Right kidney (tissue), 1 donor: ENCODE measurements at regions not wholly inside any gene's neighbourhood (a gene's known extent, or its start where the extent isn't known, plus 50 kb on each side); places are given as distances from the start of the nearest gene placed in this dataset.
"Not testable (repeated sequence)": the region's sequence is repeated elsewhere in the genome, so short reads cannot be mapped to it uniquely, and the experiment has no call there.

Experiments used
- DNase-seq: peaks from one replicate; pipeline ENCODE4 v3.0.0-alpha.2; 2016

DNA sequence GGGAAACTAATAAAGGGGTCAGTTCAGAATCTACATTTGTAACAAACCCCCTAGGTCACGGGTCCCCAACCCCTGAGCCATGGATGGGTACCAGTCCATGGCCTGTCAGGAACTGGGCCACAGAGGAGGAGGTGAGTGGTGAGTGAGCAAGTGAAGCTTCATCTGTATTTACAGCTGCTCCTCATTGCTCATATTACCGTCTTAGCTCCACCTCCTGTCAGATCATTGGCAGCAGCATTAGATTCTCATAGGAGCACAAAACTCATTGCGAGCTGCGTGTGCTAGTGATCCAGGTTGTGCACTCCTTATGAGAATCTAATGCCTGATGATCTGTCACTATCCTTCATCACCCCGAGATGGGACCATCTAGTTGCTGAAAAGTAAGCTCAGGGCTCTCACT lies 88.4 kb upstream of the MPP7 start:
- no peak for DNase-seq

- peak; percentile 45 for DNase-seq
These were observed 91.2 kb upstream of the MPP7 start for GRCh38 chr10:28393956-28394568.

- DNase-seq: no peak
These were observed 93.5 kb upstream of the MPP7 start for GRCh38 chr10:28396331-28396730.

DNA sequence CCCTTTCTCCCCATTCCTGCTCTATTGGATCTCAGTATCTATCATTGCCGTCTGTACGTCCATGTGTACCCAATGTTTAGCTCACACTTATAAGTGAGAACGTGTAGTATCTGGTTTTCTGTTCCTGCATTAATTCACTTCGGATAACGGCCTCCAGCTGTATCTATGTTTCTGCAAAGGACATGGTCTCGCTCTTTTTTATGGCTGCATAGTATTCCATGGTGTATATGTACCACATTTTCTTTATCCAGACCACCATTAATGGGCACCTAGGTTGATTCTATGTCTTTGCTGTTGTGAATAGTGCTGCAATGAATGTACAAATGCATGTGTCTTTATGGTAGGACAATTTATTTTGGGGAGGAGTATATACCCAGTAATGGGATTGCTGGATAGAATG lies 94.4 kb upstream of the MPP7 start:
- no peak for DNase-seq

DNA sequence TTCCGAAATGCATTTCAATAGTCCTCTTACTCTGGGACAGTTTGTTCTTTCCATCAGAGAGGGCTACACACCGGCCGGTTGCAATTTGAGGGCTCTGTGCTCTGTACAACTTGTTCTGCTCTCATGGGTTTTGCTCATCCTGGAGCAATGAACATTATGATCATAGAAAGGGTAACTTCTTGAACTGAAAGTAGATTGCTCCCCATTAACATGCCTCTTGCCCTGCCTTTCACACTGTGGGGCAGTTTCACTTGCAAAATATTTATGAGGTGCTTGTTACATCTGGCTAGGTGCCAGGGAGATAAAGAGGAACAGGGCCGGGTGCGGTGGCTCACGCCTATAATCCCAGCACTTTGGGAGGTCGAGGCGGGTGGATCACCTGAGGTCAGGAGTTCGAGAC lies 97.3 kb upstream of the MPP7 start:
- DNase-seq: no peak

DNA sequence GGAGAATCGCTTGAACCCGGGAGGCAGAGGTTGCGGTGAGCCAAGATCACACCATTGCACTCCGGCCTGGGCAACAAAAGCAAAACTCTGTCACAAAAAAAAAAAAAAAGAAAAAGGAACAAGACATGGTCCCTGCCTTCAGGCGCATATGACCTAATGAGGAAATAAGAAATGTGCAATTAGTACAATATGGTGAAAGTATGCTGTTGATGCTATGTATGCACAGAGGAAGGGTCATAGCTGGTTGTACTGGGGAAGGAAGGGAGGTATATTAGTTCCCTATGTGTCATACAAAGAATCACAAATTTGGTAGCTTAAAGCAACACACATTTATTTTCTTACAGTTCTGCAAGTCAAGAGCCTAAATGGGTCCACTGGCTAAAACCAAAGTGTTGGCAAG lies 97.8 kb upstream of the MPP7 start:
- DNase-seq: no peak

DNA sequence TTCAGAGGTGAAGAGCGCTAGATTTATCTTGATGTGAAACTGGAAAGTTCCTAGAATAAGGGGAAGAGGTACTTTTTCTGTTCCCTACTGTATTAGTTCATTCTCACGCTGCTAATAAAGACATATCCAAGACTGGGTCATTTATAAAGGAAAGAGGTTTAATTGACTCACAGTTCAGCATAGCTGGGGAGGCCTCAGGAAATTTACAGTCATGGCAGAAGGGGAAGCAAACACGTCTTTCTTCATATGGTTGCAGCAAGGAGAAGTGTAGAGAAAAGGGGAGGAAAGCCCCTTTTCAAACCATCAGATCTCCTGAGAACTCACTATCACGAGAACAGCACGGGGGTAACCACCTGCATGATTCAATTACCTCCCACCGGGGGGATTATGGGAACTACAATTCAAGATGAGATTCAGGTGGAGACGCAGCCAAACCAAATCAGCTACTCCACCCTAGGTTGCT lies 99.8 kb upstream of the MPP7 start:
- DNase-seq: not testable (repeated sequence)

GRCh38 chr10:28403090-28403489 lies 100.2 kb upstream of the MPP7 start:
- no peak for DNase-seq

DNA sequence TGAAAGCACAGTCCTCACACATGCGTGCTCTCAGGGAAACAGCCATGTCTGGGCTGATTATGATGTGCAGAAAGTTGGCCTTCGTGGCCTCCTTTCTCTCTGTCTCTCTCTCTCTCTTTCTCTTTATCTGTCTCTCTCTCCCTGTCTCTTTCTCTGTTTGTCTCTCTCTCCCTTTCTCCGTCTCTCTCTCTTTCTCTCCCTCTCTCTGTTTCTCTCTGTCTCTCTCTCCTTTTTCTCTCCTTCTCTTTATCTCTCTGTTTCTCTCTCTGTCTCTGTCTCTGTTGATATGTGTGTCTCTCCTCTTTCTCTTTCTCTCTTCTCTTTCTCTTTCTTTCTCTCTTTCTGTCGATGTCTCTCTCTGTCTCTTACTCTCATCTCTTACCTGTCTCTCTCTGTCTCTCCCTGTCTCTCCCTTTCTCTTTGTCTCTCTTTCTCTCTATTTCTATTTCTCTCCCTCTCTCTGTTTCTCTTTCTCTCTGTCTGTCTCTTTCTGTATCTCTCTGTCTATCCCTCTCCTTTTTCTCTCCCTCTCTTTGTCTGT lies 105.4 kb upstream of the MPP7 start:
- no peak for DNase-seq

- DNase-seq: no peak
These were observed 107.7 kb upstream of the MPP7 start for GRCh38 chr10:28410420-28411135.

DNA sequence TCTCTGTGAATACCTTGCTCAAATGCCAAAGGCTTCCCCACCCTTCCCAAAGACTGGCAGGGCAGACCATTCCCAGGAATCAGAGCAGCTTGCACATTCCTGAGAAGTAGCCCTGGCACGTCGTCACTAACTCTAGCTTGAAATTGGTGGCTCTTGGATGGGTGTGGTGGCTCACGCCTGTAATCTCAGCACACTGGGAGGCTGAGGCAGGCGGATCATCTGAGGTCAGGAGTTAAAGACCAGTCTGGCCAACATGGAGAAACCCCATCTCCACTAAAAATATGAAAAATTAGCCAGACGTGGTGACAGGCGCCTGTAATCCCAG lies 108.2 kb upstream of the MPP7 start:
- no peak for DNase-seq

- no peak for DNase-seq
These were observed 108.8 kb upstream of the MPP7 start for GRCh38 chr10:28411648-28412047.

- no peak for DNase-seq
These were observed 114.8 kb upstream of the WAC start for GRCh38 chr10:28418069-28418468.

- DNase-seq: no peak
These were observed 107.5 kb upstream of the WAC start for GRCh38 chr10:28425422-28425821.

DNA sequence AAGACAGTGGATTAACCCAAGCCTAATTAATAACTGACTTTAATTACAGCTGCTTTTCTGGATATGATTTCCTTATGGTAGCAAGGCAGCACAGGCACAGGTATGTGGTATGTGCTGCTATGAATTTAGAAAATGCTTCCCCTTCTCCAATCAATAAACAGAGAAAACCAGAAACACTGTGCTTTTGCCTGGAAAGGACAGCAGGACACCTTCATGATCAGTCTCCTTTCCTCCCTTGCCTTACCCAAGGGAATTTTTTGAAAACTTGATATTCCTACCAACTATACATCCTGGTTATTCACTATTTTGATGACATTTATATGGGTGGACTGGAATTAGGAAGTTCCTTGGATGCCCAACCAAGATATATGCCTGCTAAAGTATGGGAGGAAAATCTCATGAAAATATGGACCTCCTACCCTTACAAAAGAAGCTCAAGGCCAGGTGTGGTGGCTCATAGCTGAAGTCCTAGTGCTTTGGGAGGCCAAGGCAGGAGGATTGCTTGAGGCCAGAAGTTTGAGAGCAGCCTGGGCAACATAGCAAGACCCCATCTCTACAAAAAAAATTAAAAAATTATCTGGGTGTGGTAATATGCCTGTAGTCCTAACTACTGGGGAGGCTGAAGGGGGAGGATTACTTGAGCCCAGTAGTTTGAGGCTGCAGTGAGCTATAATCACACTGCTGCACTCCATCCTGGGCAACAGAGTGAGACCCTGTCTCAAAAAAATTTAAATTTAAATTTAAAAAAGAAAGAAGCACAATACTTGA lies 106.3 kb upstream of the WAC start:
- no peak for DNase-seq

- no peak for DNase-seq
These were observed 105.5 kb upstream of the WAC start for GRCh38 chr10:28427376-28427775.

DNA sequence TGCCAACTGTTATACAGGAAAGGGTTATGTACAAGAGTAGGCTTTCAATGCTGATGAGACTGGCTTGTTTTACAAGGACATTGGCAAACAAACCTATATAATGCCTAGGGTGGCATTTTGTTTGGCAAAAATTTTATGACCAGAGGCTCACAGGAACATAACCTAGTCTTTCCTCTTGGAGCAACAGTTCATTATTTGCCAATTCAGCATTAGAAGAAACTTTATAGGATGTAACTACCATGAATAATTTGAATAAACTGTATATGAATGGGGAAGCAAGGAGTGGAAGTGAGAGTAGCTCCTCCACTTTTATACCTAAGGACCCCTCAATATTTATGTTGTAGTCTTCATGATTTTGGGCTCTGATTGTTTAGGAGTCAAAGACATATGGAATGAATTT lies 103.9 kb upstream of the WAC start:
- DNase-seq: no peak

DNA sequence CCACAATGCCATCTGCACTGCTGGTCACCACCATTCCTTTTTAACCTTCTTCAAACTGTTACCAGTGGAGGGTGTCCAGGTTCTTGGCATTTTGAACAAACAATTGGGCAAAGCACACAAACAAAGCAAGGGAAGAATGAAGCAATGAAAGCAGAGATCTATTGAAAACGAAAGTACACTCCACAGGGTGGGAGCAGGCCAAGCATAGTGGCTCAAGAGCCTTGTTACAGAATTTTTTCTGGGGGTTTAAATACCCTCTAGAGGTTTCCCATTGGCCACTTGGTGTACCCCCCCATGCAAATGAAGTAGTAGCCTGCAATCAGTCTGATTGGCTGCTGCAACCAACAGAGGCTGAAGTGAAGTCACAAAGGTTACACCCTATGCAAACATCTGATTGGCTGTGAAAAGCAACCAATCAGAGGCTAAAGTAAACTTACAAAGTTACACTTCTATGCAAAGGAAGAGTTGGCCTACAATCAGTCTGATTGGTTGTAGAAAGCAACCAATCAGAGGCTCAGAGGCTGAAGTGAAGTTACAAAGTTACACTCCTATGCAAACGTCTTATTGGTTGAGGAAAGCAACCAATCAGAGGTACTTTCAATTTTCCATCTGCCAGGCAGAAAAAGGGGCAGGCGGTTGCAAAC lies 103.2 kb upstream of the WAC start:
- no peak for DNase-seq

- no peak for DNase-seq
These were observed 101.8 kb upstream of the WAC start for GRCh38 chr10:28431139-28431538.

- DNase-seq: peak; percentile 42
These were observed 100.7 kb upstream of the WAC start for GRCh38 chr10:28432210-28432676.

GRCh38 chr10:28434063-28434462 lies 98.9 kb upstream of the WAC start:
- no peak for DNase-seq

DNA sequence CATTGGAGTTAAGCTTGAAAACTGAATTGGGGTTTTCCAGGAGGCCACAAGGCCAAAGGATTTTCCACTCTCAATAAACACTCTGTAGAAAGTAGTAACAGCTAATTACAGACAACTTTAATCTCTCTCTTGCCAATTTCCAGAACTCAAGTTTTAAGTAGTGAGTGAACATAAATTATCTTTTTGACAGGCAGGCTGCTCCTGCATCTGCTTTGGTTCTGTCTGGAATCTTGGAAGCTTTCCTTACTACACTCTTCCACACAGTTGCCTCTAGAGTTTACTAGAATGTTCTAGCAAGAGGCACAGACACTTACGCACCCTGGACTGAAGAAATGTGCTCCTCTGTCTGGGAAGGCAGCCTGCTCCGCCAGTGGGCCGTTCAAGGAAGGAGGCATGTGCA lies 90.5 kb upstream of the WAC start:
- no peak for DNase-seq

GRCh38 chr10:28444031-28444430 lies 88.9 kb upstream of the WAC start:
- no peak for DNase-seq
